Epidermal melanocyte (primary cell): ENCODE measurements at regions not wholly inside any gene's neighbourhood (a gene's known extent, or its start where the extent isn't known, plus 50 kb on each side); places are given as distances from the start of the nearest gene placed in this dataset.

Experiments
- DNase-seq: peaks from one replicate; pipeline ENCODE4 v3.0.0; 2011; ENCODE audit warnings: low spot score; ENCODE audit not compliant: insufficient read length

GRCh38 chr11:11011617-11012016 is 153.8 kb upstream of the ZBED5 start:
- no peak for DNase-seq

DNA sequence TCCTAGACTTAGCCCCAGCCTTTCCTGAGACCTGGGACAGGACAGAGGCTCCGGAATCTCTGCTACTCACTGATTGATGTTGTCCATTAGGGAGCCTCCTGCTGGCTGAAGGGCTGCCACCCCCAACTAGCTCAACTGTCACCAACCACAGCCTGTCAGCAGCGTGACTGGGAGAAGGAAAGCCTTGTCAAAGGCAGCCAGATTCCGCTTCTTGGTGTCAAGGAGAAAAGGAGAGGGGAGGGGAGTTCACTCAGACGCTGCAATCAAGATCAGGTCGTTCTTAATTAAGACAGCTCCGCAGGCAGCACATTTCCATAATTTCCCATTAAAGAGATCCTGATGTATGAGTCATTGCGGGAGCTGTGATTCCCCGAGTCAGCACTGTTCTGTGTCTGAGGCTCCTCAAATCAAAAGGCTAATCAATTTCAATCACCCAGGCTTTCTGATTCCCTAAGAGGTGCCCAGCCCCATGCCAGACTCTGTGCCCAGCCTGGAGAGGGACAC is 152.8 kb upstream of the ZBED5 start:
- no peak for DNase-seq

GRCh38 chr11:11009179-11009578 is 151.3 kb upstream of the ZBED5 start:
- no peak for DNase-seq

GRCh38 chr11:11004069-11004468 is 146.2 kb upstream of the ZBED5 start:
- DNase-seq, result no peak

DNA sequence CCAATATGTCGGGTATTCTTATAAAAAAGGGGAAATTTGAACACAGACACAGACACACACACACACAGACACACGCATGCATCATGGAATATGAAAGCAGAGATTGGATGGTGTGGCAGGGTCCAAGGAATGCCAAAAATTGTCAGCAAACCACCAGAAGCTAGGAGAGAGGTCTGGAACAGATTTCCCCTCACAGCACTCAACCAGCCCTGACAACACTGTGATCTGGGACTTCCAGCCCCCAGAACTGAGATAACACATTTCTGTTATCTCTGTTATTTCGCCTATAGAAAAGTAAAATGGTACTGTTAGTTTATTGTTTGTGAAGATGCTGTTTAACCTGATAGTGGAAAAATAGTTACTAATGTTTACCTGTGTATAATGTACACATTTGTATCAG is 145.4 kb upstream of the ZBED5 start:
- DNase-seq, result no peak

DNA sequence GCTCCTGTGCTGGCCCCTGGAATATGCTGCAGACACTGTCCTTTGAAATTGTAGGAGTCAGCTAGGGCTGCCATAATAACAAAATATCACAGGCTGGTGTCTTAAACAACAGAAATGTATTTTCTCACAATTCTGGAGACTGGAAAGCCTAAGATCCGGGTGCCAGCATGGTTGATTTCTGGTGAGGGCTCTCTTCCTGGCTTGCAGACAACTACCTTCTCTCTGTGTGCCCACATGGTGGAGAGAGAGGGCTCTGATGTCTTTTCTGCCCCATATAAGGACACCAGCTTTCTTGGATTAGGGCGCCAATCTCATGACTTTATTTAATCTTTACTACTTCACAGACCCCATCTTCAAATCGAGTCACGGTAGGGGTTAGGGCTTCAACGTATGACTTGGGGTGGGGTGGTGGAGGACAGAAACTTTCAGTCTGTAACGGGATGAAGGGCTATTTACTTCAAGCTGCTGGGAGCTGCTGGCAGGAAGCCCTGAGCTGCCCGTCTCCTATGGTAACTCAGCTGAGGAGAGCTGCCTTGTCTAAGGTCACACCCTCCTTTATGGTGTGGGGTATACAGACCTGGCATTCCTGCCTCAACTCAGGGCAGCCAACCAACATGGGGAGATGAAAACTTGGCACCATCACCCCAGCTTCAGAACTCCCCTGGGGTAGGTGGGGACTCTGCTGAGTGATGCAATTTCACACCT is 142.9 kb upstream of the ZBED5 start:
- no peak for DNase-seq

DNA sequence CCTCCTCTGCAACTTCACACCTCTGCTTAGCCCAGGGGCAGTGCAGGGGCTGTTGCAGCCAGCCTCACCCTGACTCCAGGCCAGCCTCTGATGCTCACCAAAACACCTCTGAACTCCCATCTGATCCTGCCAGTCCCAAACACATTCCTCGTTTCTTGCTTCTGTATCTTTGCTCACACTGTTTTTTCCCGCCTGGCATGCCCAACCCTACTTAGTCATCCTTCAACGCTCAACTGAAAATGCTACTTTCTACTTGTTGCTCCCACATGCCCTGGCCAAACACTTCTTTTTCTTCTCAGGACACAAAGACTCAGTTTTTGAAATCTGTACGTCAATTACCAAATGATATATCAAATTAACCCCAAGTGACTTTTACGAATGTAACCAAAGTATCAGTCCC is 140.8 kb upstream of the ZBED5 start:
- DNase-seq, result no peak

- no peak for DNase-seq
These were observed 138.8 kb upstream of the ZBED5 start for GRCh38 chr11:10996678-10997077.

DNA sequence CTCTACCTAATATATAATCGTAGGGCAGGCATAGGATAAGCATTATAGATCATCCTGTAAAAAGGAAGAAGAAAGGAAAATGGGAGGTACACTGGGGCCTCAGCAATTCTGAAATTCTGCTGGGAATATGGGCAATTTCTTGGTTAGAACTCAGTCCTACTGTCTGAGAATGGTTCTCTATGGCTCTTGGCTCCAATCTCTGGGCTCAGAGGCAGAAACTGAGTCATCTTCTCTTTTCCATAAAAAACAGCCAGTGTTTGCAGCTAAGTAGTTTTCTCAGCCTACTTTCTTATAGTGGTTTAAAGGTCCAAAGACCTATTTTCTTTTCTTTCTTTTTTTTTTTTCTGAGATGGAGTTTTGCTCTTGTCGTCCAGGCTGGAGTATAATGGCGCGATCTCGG is 135.8 kb upstream of the ZBED5 start:
- DNase-seq, result no peak

DNA sequence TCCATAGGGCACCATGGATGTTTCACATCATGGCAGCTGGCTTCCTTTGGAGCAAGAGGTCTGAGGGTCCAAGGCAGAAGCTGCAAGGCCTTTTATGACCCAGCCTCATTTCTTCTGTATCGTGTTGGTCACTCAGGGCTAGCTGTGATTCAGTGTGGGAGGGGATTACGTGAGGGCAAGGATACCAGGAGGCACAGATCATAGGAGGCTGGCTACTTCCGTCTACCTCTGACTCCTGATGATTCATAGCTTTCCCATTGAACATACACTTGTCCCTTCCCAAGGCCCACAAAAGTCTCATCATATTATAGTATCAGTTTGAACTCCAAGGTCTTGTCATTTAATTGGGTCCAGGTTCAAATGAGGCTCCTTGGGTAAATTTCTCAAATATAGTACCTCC is 135.3 kb upstream of the ZBED5 start:
- DNase-seq, result no peak

DNA sequence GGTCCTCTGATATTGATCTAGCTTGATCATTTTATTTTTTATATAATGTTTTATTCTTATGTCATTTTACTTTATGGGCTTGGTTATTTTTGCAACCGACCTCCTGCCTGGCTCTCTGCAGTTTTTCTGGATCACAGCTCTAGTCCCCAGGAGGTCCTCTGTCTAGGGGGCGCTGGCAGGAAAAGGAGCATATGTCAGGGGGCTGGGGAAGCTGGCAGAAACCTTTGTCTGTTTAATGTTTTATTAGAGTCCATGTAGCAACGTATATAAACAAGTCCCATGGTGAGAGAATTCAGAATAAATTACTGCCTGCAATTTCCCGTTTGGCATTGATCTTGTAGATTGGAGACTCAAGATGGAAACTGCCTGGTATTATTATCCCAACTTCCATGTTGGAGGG is 133.5 kb upstream of the ZBED5 start:
- no peak for DNase-seq

- DNase-seq, result no peak
These were observed 132.9 kb upstream of the ZBED5 start for GRCh38 chr11:10990637-10991193.

DNA sequence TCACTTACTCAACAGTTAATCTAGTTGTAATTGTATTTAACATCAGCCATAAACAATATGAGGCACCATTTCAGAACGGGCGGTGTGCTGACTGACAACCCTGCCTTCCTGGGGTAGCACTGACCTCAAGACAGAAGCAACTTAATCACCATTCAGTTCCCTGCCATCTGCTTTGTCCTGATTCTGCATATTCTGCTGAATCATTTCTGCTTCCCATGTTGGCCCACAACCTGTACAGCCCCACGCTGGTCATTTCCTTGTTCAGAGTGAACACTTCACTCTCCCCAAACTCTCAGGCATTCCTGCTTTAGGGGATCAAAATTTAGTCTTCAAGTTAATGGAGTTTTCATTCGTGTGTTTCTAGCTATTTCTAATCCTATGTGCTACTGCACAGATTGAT is 132.3 kb upstream of the ZBED5 start:
- DNase-seq, result no peak

DNA sequence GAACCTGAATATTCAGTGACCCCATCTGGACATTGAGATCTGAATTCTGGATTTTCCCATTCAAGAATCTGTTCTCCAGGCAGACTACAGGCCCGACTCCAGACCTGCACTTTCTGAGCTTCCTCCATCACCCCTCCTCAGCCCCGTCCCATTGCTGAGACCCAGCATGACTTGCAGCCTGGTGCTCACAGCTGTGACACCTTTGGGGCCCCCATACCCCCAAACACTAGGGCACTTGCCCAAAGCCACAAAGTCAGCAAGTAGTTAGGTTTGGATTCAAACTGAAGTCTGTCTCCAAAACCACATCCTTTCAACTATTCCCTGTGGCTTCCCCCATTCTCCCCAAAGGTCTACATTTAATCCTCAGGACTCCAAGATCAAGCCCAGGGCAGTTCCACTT is 128.2 kb upstream of the ZBED5 start:
- no peak for DNase-seq

- DNase-seq, result no peak
These were observed 126.9 kb upstream of the ZBED5 start for GRCh38 chr11:10984742-10985141.

GRCh38 chr11:10984250-10984649 is 126.4 kb upstream of the ZBED5 start:
- no peak for DNase-seq

- DNase-seq, result no peak
These were observed 125.1 kb upstream of the ZBED5 start for GRCh38 chr11:10982704-10983510.

- no peak for DNase-seq
These were observed 121.7 kb upstream of the ZBED5 start for GRCh38 chr11:10979529-10979928.

GRCh38 chr11:10978198-10978597 is 120.3 kb upstream of the ZBED5 start:
- DNase-seq, result no peak

DNA sequence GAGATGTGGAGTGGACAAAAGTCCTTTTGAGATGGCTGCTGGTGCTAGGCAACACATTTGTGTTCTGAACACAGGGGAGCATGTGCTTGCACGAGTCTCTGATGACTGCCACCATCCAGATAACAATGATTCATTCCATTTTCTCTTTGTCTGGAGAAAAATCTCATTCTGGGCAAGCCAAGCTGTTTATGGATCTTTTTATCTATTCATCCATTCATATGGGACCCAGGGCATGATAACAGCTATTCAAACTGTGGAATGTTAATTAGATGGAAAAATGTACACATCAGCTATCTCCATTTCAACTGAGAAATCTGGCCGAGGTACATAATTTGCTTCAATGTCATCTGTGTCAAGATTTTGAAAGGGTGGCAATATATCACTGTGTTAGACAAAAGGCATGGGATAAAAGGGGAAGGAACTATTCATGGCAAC is 117.5 kb upstream of the ZBED5 start:
- no peak for DNase-seq

DNA sequence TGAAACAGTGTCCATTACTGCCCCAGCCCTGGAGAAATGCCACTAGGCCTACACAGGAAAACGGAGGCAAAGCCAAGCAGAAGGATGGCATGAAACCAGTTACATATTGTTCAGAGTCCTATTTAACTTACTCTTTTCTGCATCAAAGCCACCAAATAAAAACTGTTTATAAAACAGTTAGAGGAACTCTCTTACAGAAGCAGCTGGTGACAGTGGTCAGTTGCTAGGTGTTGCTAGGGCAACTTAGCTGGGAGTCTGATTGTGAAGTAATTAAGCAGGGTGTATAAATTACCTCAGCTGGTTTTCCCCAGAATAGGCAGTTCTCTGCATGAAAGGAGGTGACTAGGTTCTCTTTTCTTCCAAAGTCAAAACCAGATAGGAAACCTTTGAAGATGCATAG is 115.6 kb upstream of the ZBED5 start:
- DNase-seq, result no peak

DNA sequence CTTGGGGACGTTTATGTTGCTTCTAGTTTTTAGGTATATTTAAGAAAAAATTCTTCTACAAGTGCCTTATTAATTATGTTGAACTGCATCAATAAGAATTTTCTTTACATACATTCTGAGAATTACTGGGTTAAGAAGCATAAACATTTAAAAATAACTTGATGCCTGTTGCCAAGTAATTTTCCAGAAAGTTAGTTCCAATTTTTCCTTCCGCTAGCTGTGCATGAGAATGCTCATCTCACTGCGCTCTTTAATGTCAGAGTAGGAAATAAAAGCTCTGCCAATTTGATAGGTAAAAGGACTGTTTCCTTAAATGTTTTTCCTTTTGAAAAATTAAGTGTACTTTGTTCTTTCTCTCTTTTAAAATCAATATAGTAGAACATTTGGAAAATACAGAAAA is 113.1 kb upstream of the ZBED5 start:
- no peak for DNase-seq

DNA sequence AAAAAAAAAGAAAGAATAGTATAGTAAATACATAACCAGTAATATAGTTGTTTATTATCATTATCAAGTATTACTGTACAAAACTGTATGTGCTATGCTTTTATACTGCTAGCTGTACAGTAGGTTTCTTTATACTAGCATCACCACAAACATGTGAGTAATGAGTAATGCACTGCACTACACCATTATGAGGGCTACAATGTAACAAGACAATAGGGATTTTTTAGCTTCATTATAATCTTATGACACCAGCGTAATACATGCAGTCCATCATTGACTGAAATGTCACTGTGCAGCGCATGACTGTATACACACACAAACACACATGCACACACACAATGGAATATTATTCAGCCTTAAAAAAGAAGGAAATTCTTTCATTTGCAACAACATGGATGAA is 111.5 kb upstream of the ZBED5 start:
- DNase-seq, result no peak
